Kidney epithelial cell (primary cell): ENCODE measurements at regions not wholly inside any gene's neighbourhood (a gene's known extent, or its start where the extent isn't known, plus 50 kb on each side); places are given as distances from the start of the nearest gene placed in this dataset.

Experiments
- DNase-seq: peaks from one replicate; pipeline ENCODE4 v3.0.0-alpha.2; 2010; ENCODE audit warnings: low read depth
- H3K27me3 ChIP-seq: 2 replicates; pipeline ENCODE4 v1.6.0; 2011; ENCODE audit warnings: low read length; ENCODE audit not compliant: control insufficient read depth, insufficient read depth
- H3K36me3 ChIP-seq: 2 replicates; pipeline ENCODE4 v1.5.1; 2011; ENCODE audit warnings: low read length; ENCODE audit not compliant: control insufficient read depth, insufficient read depth
- H3K4me3 ChIP-seq: 2 replicates; pipeline ENCODE4 v1.5.1; 2011; ENCODE audit warnings: low read depth, mild to moderate bottlenecking, control low read depth, low read length
- CTCF ChIP-seq: IDR thresholded peaks from 2 replicates; pipeline ENCODE4 v1.5.1; 2011; ENCODE audit warnings: mild to moderate bottlenecking, moderate library complexity, low read length, control low read depth, inconsistent platforms; ENCODE audit not compliant: insufficient read depth, poor library complexity, severe bottlenecking

GRCh38 chr10:57494486-57494885, 773.2 kb downstream of the IPMK start:
- no peak for TF ChIP-seq CTCF
- Histone ChIP-seq H3K27me3 (no peaks in the 10 kb centered on the region), H3K36me3 (no peaks in the 10 kb centered on the region), H3K4me3 (no peak overlapping the region)
- DNase-seq, result no peak

GRCh38 chr10:57482259-57482658, 785.4 kb downstream of the IPMK start:
- no peak for DNase-seq
- TF ChIP-seq CTCF, result no peak
- Histone ChIP-seq H3K36me3 (no peaks in the 10 kb centered on the region), H3K27me3 (no peaks in the 10 kb centered on the region), H3K4me3 (no peak overlapping the region)

- H3K27me3 ChIP-seq, result no peaks in the 10 kb centered on the region
- no peaks in the 10 kb centered on the region for H3K36me3 ChIP-seq
- no peak overlapping the region for H3K4me3 ChIP-seq
- no peak for DNase-seq
- TF ChIP-seq CTCF, result no peak
Measured at GRCh38 chr10:57472823-57473619, 794.7 kb downstream of the IPMK start.

GRCh38 chr10:57468894-57469432, 798.7 kb downstream of the IPMK start:
- Histone ChIP-seq H3K27me3 (no peaks in the 10 kb centered on the region), H3K4me3 (no peak overlapping the region), H3K36me3 (no peaks in the 10 kb centered on the region)
- no peak for DNase-seq
- no peak for TF ChIP-seq CTCF

- H3K36me3 ChIP-seq, result no peaks in the 10 kb centered on the region
- no peak overlapping the region for H3K4me3 ChIP-seq
- TF ChIP-seq CTCF, result no peak
- DNase-seq, result no peak
- no peaks in the 10 kb centered on the region for H3K27me3 ChIP-seq
Measured at GRCh38 chr10:57465155-57465554, 802.5 kb downstream of the IPMK start.

- TF ChIP-seq CTCF, result no peak
- Histone ChIP-seq H3K36me3 (no peaks in the 10 kb centered on the region), H3K27me3 (no peaks in the 10 kb centered on the region), H3K4me3 (no peak overlapping the region)
- no peak for DNase-seq
Measured at GRCh38 chr10:57460540-57460939, 807.2 kb downstream of the IPMK start.
